Upper lobe of left lung (tissue), 4 donors: ENCODE measurements at regions not wholly inside any gene's neighbourhood (a gene's known extent, or its start where the extent isn't known, plus 50 kb on each side); places are given as distances from the start of the nearest gene placed in this dataset.

ENCODE experiments used
- POLR2A ChIP-seq, 4 donors: fragments of 450-650 bp; IDR thresholded peaks; one replicate each; pipeline ENCODE4 v1.5.1; 2016 to 2017; ENCODE audit warnings: antibody characterized with exemption in 4 of 4, mild to moderate bottlenecking in 2 of 4
- TF ChIP-seq, protein P1 (sequence below), 6 experiments: fragments of 450-650 bp in 4 of 6; fragments of 200-600 bp in 2 of 6; sonication (generic) in 2 of 6; IDR thresholded peaks; one replicate each; pipeline ENCODE4 v1.5.1; 2016 to 2019; ENCODE audit warnings: antibody characterized with exemption in 6 of 6

DNA sequence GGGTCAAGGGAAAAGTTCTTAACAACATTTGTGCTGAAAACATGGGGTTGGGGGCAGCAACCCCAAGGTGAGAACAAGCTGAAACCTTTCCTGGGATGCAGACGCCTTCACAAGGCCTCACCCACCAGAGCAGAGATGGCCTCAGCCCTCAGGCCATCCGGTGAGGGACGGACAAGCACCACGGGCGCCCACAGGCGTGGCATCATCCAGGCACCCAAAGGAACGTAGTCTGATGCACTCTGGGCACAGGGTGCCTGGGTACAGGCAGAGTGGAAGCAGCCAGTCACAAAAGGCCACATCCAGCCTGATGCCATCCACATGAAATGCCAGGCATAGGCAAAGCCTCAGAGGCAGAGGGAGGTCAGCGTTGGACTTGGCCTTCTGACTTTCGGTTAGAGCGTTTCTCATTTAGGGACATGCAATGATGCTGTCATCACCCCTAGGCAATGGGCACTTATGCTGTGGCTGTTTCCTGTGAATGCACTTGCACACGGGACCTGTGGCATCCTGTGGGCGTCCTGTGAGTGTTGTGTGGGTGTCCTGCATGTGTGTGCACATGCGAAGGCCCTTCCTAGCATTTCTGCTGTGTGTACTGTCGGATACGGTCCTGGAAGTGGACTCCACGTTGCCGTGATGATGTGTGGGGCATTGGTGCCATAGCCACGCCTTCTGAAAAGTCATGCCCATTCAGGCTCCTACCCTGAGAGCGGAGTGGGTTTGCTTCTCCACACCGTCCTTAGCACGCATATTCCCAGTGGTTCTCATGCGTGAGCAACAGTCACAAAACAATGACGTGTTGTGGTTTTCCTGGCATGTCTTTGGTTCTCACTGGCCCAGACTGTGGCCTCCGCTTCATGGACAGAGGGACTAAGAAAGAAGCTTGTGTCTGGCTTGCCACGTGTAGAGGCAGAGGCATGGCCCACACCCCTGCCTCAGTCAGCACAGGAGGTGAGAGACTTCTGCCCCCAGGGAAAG, 52.7 kb upstream of the ZNF469 start:
- no peak for TF ChIP-seq POLR2A (IDR thresholded peaks at IDR 0.05)
- TF ChIP-seq, protein P1, sequence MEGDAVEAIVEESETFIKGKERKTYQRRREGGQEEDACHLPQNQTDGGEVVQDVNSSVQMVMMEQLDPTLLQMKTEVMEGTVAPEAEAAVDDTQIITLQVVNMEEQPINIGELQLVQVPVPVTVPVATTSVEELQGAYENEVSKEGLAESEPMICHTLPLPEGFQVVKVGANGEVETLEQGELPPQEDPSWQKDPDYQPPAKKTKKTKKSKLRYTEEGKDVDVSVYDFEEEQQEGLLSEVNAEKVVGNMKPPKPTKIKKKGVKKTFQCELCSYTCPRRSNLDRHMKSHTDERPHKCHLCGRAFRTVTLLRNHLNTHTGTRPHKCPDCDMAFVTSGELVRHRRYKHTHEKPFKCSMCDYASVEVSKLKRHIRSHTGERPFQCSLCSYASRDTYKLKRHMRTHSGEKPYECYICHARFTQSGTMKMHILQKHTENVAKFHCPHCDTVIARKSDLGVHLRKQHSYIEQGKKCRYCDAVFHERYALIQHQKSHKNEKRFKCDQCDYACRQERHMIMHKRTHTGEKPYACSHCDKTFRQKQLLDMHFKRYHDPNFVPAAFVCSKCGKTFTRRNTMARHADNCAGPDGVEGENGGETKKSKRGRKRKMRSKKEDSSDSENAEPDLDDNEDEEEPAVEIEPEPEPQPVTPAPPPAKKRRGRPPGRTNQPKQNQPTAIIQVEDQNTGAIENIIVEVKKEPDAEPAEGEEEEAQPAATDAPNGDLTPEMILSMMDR (IDR thresholded peaks at IDR 0.05) = no peak
